Naive thymus-derived CD8-positive, alpha-beta T cell (primary cell): ENCODE measurements at regions not wholly inside any gene's neighbourhood (a gene's known extent, or its start where the extent isn't known, plus 50 kb on each side); places are given as distances from the start of the nearest gene placed in this dataset.

Experiments used
- ATAC-seq, 2 donors: fragments of 150-1000 bp; cut with Tn5 transposase in 1 of 2; sonication (Bioruptor Pico), chemical (Tn5 transposase) in 1 of 2; 1 replicate in 1 of 2; 2 replicates in 1 of 2; pipeline ENCODE4 v1.10.0; 2021; ENCODE audit warnings: mild to moderate bottlenecking in 2 of 2, moderate library complexity in 2 of 2
- POLR2A ChIA-PET: fragments of 350-600 bp; sonication (Branson Sonifier 250); formaldehyde crosslinking; loops from one replicate; lab custom pipeline; 2021; ENCODE audit warnings: antibody characterized with exemption; lab: Charles Lee
- DNase-seq, 10 donors: peaks; one replicate each; pipeline versions ENCODE4 v3.0.0 to v3.0.0-alpha.2; 2020 to 2022
- H3K27ac Mint-ChIP-seq, 10 donors: one replicate each; pipeline ENCODE4 v1.8.0; 2020 to 2022; ENCODE audit warnings: mild to moderate bottlenecking in 10 of 10, mixed read lengths in 10 of 10, moderate library complexity in 4 of 10, inconsistent platforms in 1 of 10
- H3K27me3 Mint-ChIP-seq, 5 donors: one replicate each; pipeline ENCODE4 v1.8.0; 2021 to 2022; ENCODE audit warnings: mixed read lengths in 5 of 5
- H3K36me3 Mint-ChIP-seq, 3 donors: one replicate each; pipeline ENCODE4 v1.8.0; 2020 to 2022; ENCODE audit warnings: mixed read lengths in 3 of 3, mild to moderate bottlenecking in 2 of 3, inconsistent platforms in 1 of 3
- H3K4me1 Mint-ChIP-seq, 4 donors: one replicate each; pipeline ENCODE4 v1.8.0; 2021 to 2022; ENCODE audit warnings: mixed read lengths in 4 of 4
- H3K4me3 Mint-ChIP-seq, 10 donors: one replicate each; pipeline ENCODE4 v1.8.0; 2020 to 2022; ENCODE audit warnings: mild to moderate bottlenecking in 10 of 10, mixed read lengths in 10 of 10, moderate library complexity in 6 of 10, inconsistent platforms in 1 of 10
- H3K9me3 Mint-ChIP-seq, 9 donors: one replicate each; pipeline ENCODE4 v1.8.0; 2020 to 2022; ENCODE audit warnings: mixed read lengths in 9 of 9, mild to moderate bottlenecking in 3 of 9, inconsistent platforms in 1 of 9, moderate library complexity in 1 of 9

- ATAC-seq (no peak), DNase-seq (no peak)
- H3K4me3 Mint-ChIP-seq: no peak overlapping the region
- H3K9me3 Mint-ChIP-seq: peaks cover 0 to 3% (median 0%) of the 10 kb centered on the region in 9 donors
- no peaks in the 10 kb centered on the region for H3K4me1 Mint-ChIP-seq
- POLR2A ChIA-PET: no interaction called here
- no peaks in the 10 kb centered on the region for H3K36me3 Mint-ChIP-seq
- no peak overlapping the region for H3K27ac Mint-ChIP-seq
- H3K27me3 Mint-ChIP-seq: peaks cover under 1 to 15% (median 8%) of the 10 kb centered on the region in 5 donors
Measured at GRCh38 chr4:185969657-185970056, 99.3 kb upstream of the TLR3 start.

DNA sequence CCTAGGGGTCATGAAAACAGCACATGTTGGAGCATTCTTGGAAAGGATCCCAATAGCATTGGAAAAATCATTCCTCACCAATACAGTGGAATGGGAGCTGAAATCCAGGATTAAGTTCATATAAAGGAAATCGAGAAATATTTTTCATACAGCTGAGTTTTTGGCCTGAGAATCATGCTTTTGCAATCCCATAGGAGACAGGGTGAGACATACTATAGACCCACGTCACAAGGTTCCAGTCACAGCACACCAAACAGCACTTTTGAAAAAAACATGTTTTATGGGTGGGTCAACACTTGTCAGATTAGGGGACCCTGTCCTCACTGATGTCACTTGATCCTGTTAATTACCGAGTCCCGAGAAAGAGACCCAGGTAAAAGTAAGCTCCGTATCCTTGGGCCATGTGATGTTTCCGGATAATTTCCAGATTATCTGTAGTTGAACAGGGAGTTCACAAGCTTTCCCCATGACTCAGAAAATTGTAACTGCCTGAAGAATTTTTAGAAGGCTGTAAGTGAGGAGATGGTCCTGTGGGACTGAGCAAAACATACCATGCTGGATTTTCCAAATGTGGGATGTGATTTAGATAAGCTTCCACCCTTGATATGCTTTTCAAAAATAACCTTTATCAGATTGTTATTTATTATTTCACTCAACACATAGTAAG, 80.9 kb upstream of the TLR3 start:
- no peak for ATAC-seq
- DNase-seq: no peak
- POLR2A ChIA-PET: no interaction called here
- no peaks in the 10 kb centered on the region for H3K4me1 Mint-ChIP-seq
- peaks cover 0 to 38% (median 16%) of the 10 kb centered on the region in 9 donors for H3K9me3 Mint-ChIP-seq
- no peak overlapping the region for H3K4me3 Mint-ChIP-seq
- no peak overlapping the region for H3K27ac Mint-ChIP-seq
- H3K36me3 Mint-ChIP-seq: peaks cover 0 to 5% (median 0%) of the 10 kb centered on the region in 3 donors
- peaks cover 0 to 12% (median 10%) of the 10 kb centered on the region in 5 donors for H3K27me3 Mint-ChIP-seq

- H3K9me3 Mint-ChIP-seq: peaks cover 0 to 5% (median 0%) of the 10 kb centered on the region in 9 donors
- no peaks in the 10 kb centered on the region for H3K36me3 Mint-ChIP-seq
- no peaks in the 10 kb centered on the region for H3K4me1 Mint-ChIP-seq
- no peak for ATAC-seq
- H3K27me3 Mint-ChIP-seq: peaks cover 0 to 15% (median 10%) of the 10 kb centered on the region in 5 donors
- no peak overlapping the region for H3K4me3 Mint-ChIP-seq
- no peak overlapping the region for H3K27ac Mint-ChIP-seq
- POLR2A ChIA-PET: no interaction called here
- no peak for DNase-seq
Measured at GRCh38 chr4:185991770-185992169, 77.2 kb upstream of the TLR3 start.

GRCh38 chr4:185992585-185992984, 76.4 kb upstream of the TLR3 start:
- Mint-ChIP-seq H3K4me1 (no peaks in the 10 kb centered on the region), H3K27me3 (peaks cover 0 to 15% (median 10%) of the 10 kb centered on the region in 5 donors)
- POLR2A ChIA-PET: no interaction called here

DNA sequence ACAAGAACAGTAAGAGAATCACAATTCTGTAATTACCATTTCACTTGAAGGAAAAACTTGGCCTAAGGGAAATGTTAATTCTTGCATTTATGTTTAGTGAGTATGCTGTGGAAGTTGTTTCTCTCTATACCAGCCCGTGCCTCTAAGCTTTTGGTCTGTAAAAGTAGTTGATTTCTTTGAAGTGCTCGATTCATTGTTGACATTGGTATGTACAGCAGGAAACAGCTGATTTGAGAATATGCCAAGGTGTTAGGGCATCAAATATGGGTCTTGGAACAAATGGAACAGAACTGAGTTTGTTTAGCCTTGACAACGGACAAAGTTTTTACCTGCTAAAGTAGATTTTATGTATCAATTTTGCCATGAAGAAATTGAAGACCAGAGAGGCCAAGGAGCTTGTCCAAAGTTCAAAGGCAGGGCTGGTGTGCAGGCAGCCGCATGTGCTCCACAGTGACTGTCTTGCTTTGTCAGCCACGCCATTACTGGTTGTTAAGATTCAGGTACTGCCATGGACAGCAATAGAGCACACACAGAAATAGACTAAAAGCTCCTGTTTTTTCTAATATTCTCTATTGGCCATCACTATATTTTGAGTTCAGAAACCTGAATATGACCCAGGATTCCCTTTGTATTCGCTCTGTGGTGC, 75.5 kb upstream of the TLR3 start:
- no peaks in the 10 kb centered on the region for H3K36me3 Mint-ChIP-seq
- H3K9me3 Mint-ChIP-seq: peaks cover 0 to 3% (median 0%) of the 10 kb centered on the region in 9 donors
- POLR2A ChIA-PET: no interaction called here
- DNase-seq (no peak), ATAC-seq (no peak)
- no peak overlapping the region for H3K4me3 Mint-ChIP-seq
- peaks cover 0 to 13% (median 8%) of the 10 kb centered on the region in 5 donors for H3K27me3 Mint-ChIP-seq
- no peaks in the 10 kb centered on the region for H3K4me1 Mint-ChIP-seq
- H3K27ac Mint-ChIP-seq: no peak overlapping the region

More at GRCh38 chr4:185992585-185992984, 76.4 kb upstream of the TLR3 start:
- Mint-ChIP-seq H3K36me3 (no peaks in the 10 kb centered on the region), H3K9me3 (peaks cover 0 to 3% (median 0%) of the 10 kb centered on the region in 9 donors), H3K4me3 (no peak overlapping the region), H3K27ac (no peak overlapping the region)
- DNase-seq (no peak), ATAC-seq (no peak)

- H3K27me3 Mint-ChIP-seq: peaks cover 0 to 12% (median 3%) of the 10 kb centered on the region in 5 donors
- H3K27ac Mint-ChIP-seq: no peak overlapping the region
- POLR2A ChIA-PET: no interaction called here
- DNase-seq: no peak
- H3K36me3 Mint-ChIP-seq: no peaks in the 10 kb centered on the region
- ATAC-seq: no peak
- H3K4me3 Mint-ChIP-seq: no peak overlapping the region
- peaks cover 0 to 3% (median 0%) of the 10 kb centered on the region in 9 donors for H3K9me3 Mint-ChIP-seq
- H3K4me1 Mint-ChIP-seq: no peaks in the 10 kb centered on the region
Measured at GRCh38 chr4:185994750-185995149, 74.2 kb upstream of the TLR3 start.

DNA sequence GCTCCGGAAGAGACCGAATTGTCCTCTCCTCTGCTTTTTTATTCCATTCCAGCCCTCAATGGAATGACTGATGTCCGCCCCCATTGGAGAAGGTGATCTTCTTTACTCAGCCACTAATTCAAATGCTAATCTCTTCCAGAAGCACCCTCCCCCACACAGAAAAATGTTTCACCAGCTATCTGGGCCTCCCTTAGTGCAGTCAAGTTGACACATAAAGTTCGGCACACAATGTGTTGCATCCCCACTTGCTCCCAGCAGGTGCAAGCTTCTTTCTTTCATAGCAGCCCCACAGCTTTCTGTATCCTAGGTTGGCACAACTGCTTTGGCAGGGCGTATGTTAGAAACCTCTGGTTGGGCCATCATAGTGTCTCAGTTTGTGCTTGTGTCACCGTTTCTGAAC, 73.3 kb upstream of the TLR3 start:
- POLR2A ChIA-PET: no interaction called here
- no peak for DNase-seq
- H3K27me3 Mint-ChIP-seq: peaks cover 0 to 12% (median 0%) of the 10 kb centered on the region in 5 donors
- H3K4me3 Mint-ChIP-seq: no peak overlapping the region
- no peaks in the 10 kb centered on the region for H3K4me1 Mint-ChIP-seq
- H3K36me3 Mint-ChIP-seq: no peaks in the 10 kb centered on the region
- no peak for ATAC-seq
- H3K9me3 Mint-ChIP-seq: peaks cover 0 to 3% (median 0%) of the 10 kb centered on the region in 9 donors
- no peak overlapping the region for H3K27ac Mint-ChIP-seq

- Mint-ChIP-seq H3K4me3 (no peak overlapping the region), H3K27ac (no peak overlapping the region), H3K36me3 (no peaks in the 10 kb centered on the region), H3K9me3 (peaks cover 0 to 3% (median 0%) of the 10 kb centered on the region in 9 donors), H3K4me1 (no peaks in the 10 kb centered on the region), H3K27me3 (peaks cover 0 to 12% (median 0%) of the 10 kb centered on the region in 5 donors)
- DNase-seq (no peak), ATAC-seq (no peak)
- POLR2A ChIA-PET: no interaction called here
Measured at GRCh38 chr4:185997296-185997695, 71.7 kb upstream of the TLR3 start.

DNA sequence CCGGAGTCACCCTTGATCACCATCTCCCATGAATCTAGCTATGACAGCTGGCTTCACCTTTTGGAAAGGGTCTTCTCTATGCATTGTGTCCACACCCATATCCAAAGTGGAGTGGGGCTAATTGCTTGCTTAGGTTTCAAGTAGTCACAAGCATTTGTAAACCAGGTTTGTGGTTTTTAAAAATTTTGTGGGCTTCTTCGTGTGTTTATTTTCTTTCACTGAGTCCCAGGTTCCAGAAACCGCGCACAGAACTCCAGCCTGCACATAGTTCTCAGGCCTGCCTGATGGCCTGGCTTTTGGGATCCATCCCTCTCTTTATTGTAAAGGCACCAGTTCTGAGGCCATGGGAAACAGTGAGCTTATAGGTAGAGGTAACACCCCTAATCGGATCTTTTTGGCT, 70.2 kb upstream of the TLR3 start:
- DNase-seq: no peak
- no peak for ATAC-seq
- Mint-ChIP-seq H3K36me3 (no peaks in the 10 kb centered on the region), H3K27me3 (peaks cover 0 to 12% (median 0%) of the 10 kb centered on the region in 5 donors), H3K4me1 (no peaks in the 10 kb centered on the region), H3K27ac (no peak overlapping the region), H3K9me3 (peaks cover 0 to 3% (median 0%) of the 10 kb centered on the region in 9 donors), H3K4me3 (no peak overlapping the region)
- POLR2A ChIA-PET: no interaction called here

GRCh38 chr4:185999207-185999606, 69.7 kb upstream of the TLR3 start:
- Mint-ChIP-seq H3K36me3 (no peaks in the 10 kb centered on the region), H3K4me3 (no peak overlapping the region), H3K4me1 (no peaks in the 10 kb centered on the region), H3K27ac (no peak overlapping the region), H3K27me3 (peaks cover 0 to 10% (median 0%) of the 10 kb centered on the region in 5 donors), H3K9me3 (peaks cover 0 to 3% (median 0%) of the 10 kb centered on the region in 9 donors)
- ATAC-seq (no peak), DNase-seq (no peak)
- POLR2A ChIA-PET: no interaction called here

GRCh38 chr4:186002853-186003252, 66.1 kb upstream of the TLR3 start:
- peaks cover 0 to 7% (median 0%) of the 10 kb centered on the region in 5 donors for H3K27me3 Mint-ChIP-seq
- no peak for ATAC-seq
- POLR2A ChIA-PET: no interaction called here
- H3K27ac Mint-ChIP-seq: no peak overlapping the region
- no peak overlapping the region for H3K4me3 Mint-ChIP-seq
- no peak for DNase-seq
- no peaks in the 10 kb centered on the region for H3K9me3 Mint-ChIP-seq
- H3K4me1 Mint-ChIP-seq: no peaks in the 10 kb centered on the region
- H3K36me3 Mint-ChIP-seq: no peaks in the 10 kb centered on the region

- no peak overlapping the region for H3K27ac Mint-ChIP-seq
- DNase-seq (no peak), ATAC-seq (no peak)
- no peaks in the 10 kb centered on the region for H3K4me1 Mint-ChIP-seq
- no peaks in the 10 kb centered on the region for H3K9me3 Mint-ChIP-seq
- peaks cover 0 to 8% (median 3%) of the 10 kb centered on the region in 5 donors for H3K27me3 Mint-ChIP-seq
- no peak overlapping the region for H3K4me3 Mint-ChIP-seq
- H3K36me3 Mint-ChIP-seq: no peaks in the 10 kb centered on the region
- POLR2A ChIA-PET: no interaction called here
Measured at GRCh38 chr4:186003746-186004145, 65.2 kb upstream of the TLR3 start.

DNA sequence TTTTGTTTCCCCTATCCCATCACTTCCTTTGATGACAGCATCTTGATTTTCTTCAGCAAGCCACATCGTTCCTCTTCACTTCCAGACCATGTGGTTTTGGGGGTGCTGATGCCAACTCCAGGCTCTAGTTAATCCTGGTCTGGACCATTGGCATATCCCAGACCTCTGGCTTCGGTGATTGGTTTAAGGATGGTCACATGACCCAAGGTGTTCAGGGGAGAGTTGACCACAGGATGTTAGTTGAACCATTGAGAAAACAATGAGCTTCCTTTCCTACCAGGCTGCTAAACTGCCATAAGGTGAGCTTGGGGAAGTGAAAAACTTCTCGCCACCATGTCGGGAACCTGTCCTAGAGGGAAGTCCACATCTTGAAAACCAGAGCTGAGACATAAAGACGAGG, 60.9 kb upstream of the TLR3 start:
- peaks cover 4 to 19% (median 9%) of the 10 kb centered on the region in 5 donors for H3K27me3 Mint-ChIP-seq
- POLR2A ChIA-PET: no interaction called here
- DNase-seq (no peak), ATAC-seq (no peak)
- no peak overlapping the region for H3K4me3 Mint-ChIP-seq
- H3K4me1 Mint-ChIP-seq: no peaks in the 10 kb centered on the region
- no peak overlapping the region for H3K27ac Mint-ChIP-seq
- H3K36me3 Mint-ChIP-seq: no peaks in the 10 kb centered on the region
- H3K9me3 Mint-ChIP-seq: no peaks in the 10 kb centered on the region
